Vagina (tissue), 2 donors: ENCODE measurements at regions not wholly inside any gene's neighbourhood (a gene's known extent, or its start where the extent isn't known, plus 50 kb on each side); places are given as distances from the start of the nearest gene placed in this dataset.

Experiments
- POLR2A ChIP-seq, 2 donors: fragments of 450-650 bp; IDR thresholded peaks; one replicate each; pipeline ENCODE4 v1.6.1; 2017; ENCODE audit warnings: antibody characterized with exemption in 2 of 2, mild to moderate bottlenecking in 2 of 2, moderate library complexity in 2 of 2
- TF ChIP-seq, protein P1 (sequence below), 3 experiments: fragments of 450-650 bp in 2 of 3; fragments of 200-600 bp in 1 of 3; sonication (generic) in 1 of 3; IDR thresholded peaks; one replicate each; pipeline ENCODE4 v1.5.1; 2017 to 2019; ENCODE audit warnings: antibody characterized with exemption in 3 of 3, mild to moderate bottlenecking in 2 of 3, moderate library complexity in 2 of 3

DNA sequence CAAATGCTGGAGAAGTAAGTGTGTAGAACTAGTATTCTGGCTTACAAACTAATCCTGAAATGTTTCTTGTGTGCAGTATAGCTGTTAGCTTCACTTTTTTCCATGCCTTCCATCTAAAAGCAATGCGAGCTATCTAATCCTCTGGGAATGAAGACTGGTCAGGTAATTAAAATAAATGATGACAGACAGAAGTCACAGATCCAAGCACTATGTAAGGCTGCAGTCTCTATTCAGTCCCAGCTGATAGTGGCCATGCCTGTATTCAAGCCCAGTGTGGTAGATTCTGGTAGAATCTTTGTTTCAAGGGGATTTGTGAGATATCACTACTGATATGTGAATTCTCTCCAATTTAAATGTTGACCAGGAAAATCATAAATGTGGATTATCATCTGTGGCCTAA is 637.2 kb downstream of the TMTC2 start:
- TF ChIP-seq, protein P1, sequence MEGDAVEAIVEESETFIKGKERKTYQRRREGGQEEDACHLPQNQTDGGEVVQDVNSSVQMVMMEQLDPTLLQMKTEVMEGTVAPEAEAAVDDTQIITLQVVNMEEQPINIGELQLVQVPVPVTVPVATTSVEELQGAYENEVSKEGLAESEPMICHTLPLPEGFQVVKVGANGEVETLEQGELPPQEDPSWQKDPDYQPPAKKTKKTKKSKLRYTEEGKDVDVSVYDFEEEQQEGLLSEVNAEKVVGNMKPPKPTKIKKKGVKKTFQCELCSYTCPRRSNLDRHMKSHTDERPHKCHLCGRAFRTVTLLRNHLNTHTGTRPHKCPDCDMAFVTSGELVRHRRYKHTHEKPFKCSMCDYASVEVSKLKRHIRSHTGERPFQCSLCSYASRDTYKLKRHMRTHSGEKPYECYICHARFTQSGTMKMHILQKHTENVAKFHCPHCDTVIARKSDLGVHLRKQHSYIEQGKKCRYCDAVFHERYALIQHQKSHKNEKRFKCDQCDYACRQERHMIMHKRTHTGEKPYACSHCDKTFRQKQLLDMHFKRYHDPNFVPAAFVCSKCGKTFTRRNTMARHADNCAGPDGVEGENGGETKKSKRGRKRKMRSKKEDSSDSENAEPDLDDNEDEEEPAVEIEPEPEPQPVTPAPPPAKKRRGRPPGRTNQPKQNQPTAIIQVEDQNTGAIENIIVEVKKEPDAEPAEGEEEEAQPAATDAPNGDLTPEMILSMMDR (IDR thresholded peaks at IDR 0.05), result no peak
- no peak for TF ChIP-seq POLR2A (IDR thresholded peaks at IDR 0.05)
